ENCODE measurements at regions not wholly inside any gene's neighbourhood (a gene's known extent, or its start where the extent isn't known, plus 50 kb on each side); places are given as distances from the start of the nearest gene placed in this dataset.

- CTCF ChIA-PET = no interaction called here
- H2AFZ ChIP-seq (ENCODE audit: low read length) = no peak overlapping the region
- BruUV-seq (replicated peaks) = no TSS peak
Observed at GRCh38 chr2:176483476-176483875, 214.2 kb downstream of the MTX2 start.

GRCh38 chr2:176483901-176484568, 214.8 kb downstream of the MTX2 start:
- Histone ChIP-seq H3K79me2 (ENCODE audit: low read length) (no peaks in the 10 kb centered on the region), H3K9ac (ENCODE audit: low read length) (no peak overlapping the region), H3K4me2 (ENCODE audit: low read length) (no peak overlapping the region), H3K4me3 (ENCODE audit: low read length) (no peak overlapping the region), H3K27me3 (ENCODE audit: low read length) (no peaks in the 10 kb centered on the region), H3K9me3 (ENCODE audit: low read length) (no peaks in the 10 kb centered on the region), H3K36me3 (ENCODE audit: low read depth, low read length) (no peaks in the 10 kb centered on the region), H2AFZ (ENCODE audit: low read length) (no peak overlapping the region), H3F3A (ENCODE audit: low read length, unreplicated experiment) (no peaks in the 10 kb centered on the region), H3K4me1 (ENCODE audit: insufficient read depth, low read length) (peaks cover 10% of the 10 kb centered on the region; the same call in 1 of the 2 replicates), H3K9me2 (replicated peaks; ENCODE audit: low read length) (no peaks in the 10 kb centered on the region), H4K20me1 (ENCODE audit: low read length) (no peaks in the 10 kb centered on the region), H3K27ac (ENCODE audit: low read length) (no peak overlapping the region)
- intact Hi-C loops (cut with micrococcal nuclease) = no loop called here
- DNase-seq (no peak), ATAC-seq (no peak)
- TF ChIP-seq CTCF (conservative IDR thresholded peaks at IDR 0.05; ENCODE audit: low read depth, low read length) (no peak), EZH2phosphoT487 (IDR thresholded peaks at IDR 0.05; ENCODE audit: borderline replicate concordance, low read length) (no peak), EZH2 (IDR thresholded peaks at IDR 0.05; ENCODE audit: low read length, unreplicated experiment) (no peak)
- ChIA-PET CTCF (no interaction called here), POLR2A (ENCODE audit: unreplicated experiment) (no interaction called here)
- BruUV-seq (replicated peaks) = no TSS peak

More at GRCh38 chr2:176483476-176483875, 214.2 kb downstream of the MTX2 start:
- H3K4me3 ChIP-seq (ENCODE audit: low read length) = no peak overlapping the region
- ATAC-seq (no peak), DNase-seq (no peak)
- TF ChIP-seq EZH2phosphoT487 (IDR thresholded peaks at IDR 0.05; ENCODE audit: borderline replicate concordance, low read length) (no peak), CTCF (conservative IDR thresholded peaks at IDR 0.05; ENCODE audit: low read depth, low read length) (no peak), EZH2 (IDR thresholded peaks at IDR 0.05; ENCODE audit: low read length, unreplicated experiment) (no peak)
- no peaks in the 10 kb centered on the region for H3F3A ChIP-seq (ENCODE audit: low read length, unreplicated experiment)
- no peak overlapping the region for H3K27ac ChIP-seq (ENCODE audit: low read length)
- peaks cover 6% of the 10 kb centered on the region; the same call in 1 of the 2 replicates for H3K4me1 ChIP-seq (ENCODE audit: insufficient read depth, low read length)
- H3K9me3 ChIP-seq (ENCODE audit: low read length) = no peaks in the 10 kb centered on the region
- POLR2A ChIA-PET (ENCODE audit: unreplicated experiment) = no interaction called here
- H4K20me1 ChIP-seq (ENCODE audit: low read length) = no peaks in the 10 kb centered on the region
- no peaks in the 10 kb centered on the region for H3K9me2 ChIP-seq (replicated peaks; ENCODE audit: low read length)
- no peak overlapping the region for H3K4me2 ChIP-seq (ENCODE audit: low read length)
- H3K9ac ChIP-seq (ENCODE audit: low read length) = no peak overlapping the region
- no peaks in the 10 kb centered on the region for H3K27me3 ChIP-seq (ENCODE audit: low read length)
- intact Hi-C loops (cut with micrococcal nuclease) = no loop called here
- H3K36me3 ChIP-seq (ENCODE audit: low read depth, low read length) = no peaks in the 10 kb centered on the region
- H3K79me2 ChIP-seq (ENCODE audit: low read length) = no peaks in the 10 kb centered on the region

- no peak overlapping the region for H3K4me2 ChIP-seq (ENCODE audit: low read length)
- ATAC-seq (peak; percentile 46; the same call in 1 of the 2 replicates), DNase-seq (no peak)
- H3K36me3 ChIP-seq (ENCODE audit: low read depth, low read length) = no peaks in the 10 kb centered on the region
- intact Hi-C loops (cut with micrococcal nuclease) = no loop called here
- peaks cover 10% of the 10 kb centered on the region; the same call in 1 of the 2 replicates for H3K4me1 ChIP-seq (ENCODE audit: insufficient read depth, low read length)
- BruUV-seq (replicated peaks) = no TSS peak
- no peaks in the 10 kb centered on the region for H3K27me3 ChIP-seq (ENCODE audit: low read length)
- CTCF ChIA-PET = interaction anchor here (0.5 kb wide), 1 partner anchor 658 kb away, joined by 12 read pairs; no protein-coding TSS in a partner anchor
- H2AFZ ChIP-seq (ENCODE audit: low read length) = no peak overlapping the region
- TF ChIP-seq CTCF (conservative IDR thresholded peaks at IDR 0.05; ENCODE audit: low read depth, low read length) = no peak
- TF ChIP-seq EZH2phosphoT487 (IDR thresholded peaks at IDR 0.05; ENCODE audit: borderline replicate concordance, low read length) = no peak
- no peak for TF ChIP-seq EZH2 (IDR thresholded peaks at IDR 0.05; ENCODE audit: low read length, unreplicated experiment)
- no peaks in the 10 kb centered on the region for H3K79me2 ChIP-seq (ENCODE audit: low read length)
- no peak overlapping the region for H3K9ac ChIP-seq (ENCODE audit: low read length)
- no peaks in the 10 kb centered on the region for H3F3A ChIP-seq (ENCODE audit: low read length, unreplicated experiment)
- H4K20me1 ChIP-seq (ENCODE audit: low read length) = no peaks in the 10 kb centered on the region
- H3K9me2 ChIP-seq (replicated peaks; ENCODE audit: low read length) = no peaks in the 10 kb centered on the region
- POLR2A ChIA-PET (ENCODE audit: unreplicated experiment) = no interaction called here
- no peak overlapping the region for H3K27ac ChIP-seq (ENCODE audit: low read length)
- no peak overlapping the region for H3K4me3 ChIP-seq (ENCODE audit: low read length)
- no peaks in the 10 kb centered on the region for H3K9me3 ChIP-seq (ENCODE audit: low read length)
Observed at GRCh38 chr2:176484838-176485237, 215.6 kb downstream of the MTX2 start.
